Body of pancreas (tissue), 4 donors: ENCODE measurements at regions not wholly inside any gene's neighbourhood (a gene's known extent, or its start where the extent isn't known, plus 50 kb on each side); places are given as distances from the start of the nearest gene placed in this dataset.

Experiments used
- ATAC-seq: fragments of 150-250 bp; one replicate; pipeline ENCODE4 v1.9.1; 2016
- DNase-seq, 4 donors: peaks; one replicate each; pipeline ENCODE4 v3.0.0-alpha.2; 2019
- H3K27ac ChIP-seq, 4 donors: fragments of 200-600 bp; sonication (generic); 1 replicate in 3 of 4; 2 replicates in 1 of 4; pipeline versions ENCODE4 v1.5.1 to v1.6.1; 2016 to 2019; ENCODE audit warnings: mild to moderate bottlenecking in 1 of 4, mixed read lengths in 1 of 4, moderate library complexity in 1 of 4
- H3K27me3 ChIP-seq, 2 donors: fragments of 200-600 bp; sonication (generic); one replicate each; pipeline ENCODE4 v1.6.0; 2016; ENCODE audit warnings: mild to moderate bottlenecking in 1 of 2
- H3K36me3 ChIP-seq, 2 donors: fragments of 200-600 bp; sonication (generic); replicated peaks in 1 of 2; 2 replicates each; pipeline ENCODE4 v1.5.1; 2016; ENCODE audit warnings: low read depth in 2 of 2; ENCODE audit not compliant: insufficient read depth in 1 of 2
- H3K4me1 ChIP-seq: fragments of 200-600 bp; sonication (generic); one replicate; pipeline ENCODE4 v1.6.0; 2016
- H3K4me3 ChIP-seq, 2 donors: fragments of 200-600 bp; sonication (generic); 1 replicate in 1 of 2; 2 replicates in 1 of 2; pipeline ENCODE4 v1.5.1; 2016 to 2019
- H3K9me3 ChIP-seq, 3 donors: fragments of 200-600 bp; sonication (generic); 1 replicate in 2 of 3; 2 replicates in 1 of 3; pipeline ENCODE4 v1.5.1; 2016
- POLR2A ChIP-seq, 3 donors: fragments of 450-650 bp; IDR thresholded peaks; one replicate each; pipeline ENCODE4 v1.6.1; 2016; ENCODE audit warnings: antibody characterized with exemption in 3 of 3, mild to moderate bottlenecking in 2 of 3
- WGBS, 2 donors: methylation state at CpG; one replicate each; pipeline ENCODE4 v1.1.5; 2017; 5-methylcytosine and 5-hydroxymethylcytosine counted together
- intact Hi-C: fragments of 100-400 bp; cut with DNase I; formaldehyde crosslinking; loops from one replicate; pipeline ENCODE4 v1.15.1; 2023
- TF ChIP-seq, protein P1 (sequence below), 7 experiments: fragments of 450-650 bp in 4 of 7; fragments of 200-600 bp in 3 of 7; sonication (generic) in 3 of 7; IDR thresholded peaks; one replicate each; pipeline ENCODE4 v1.5.1; 2016 to 2019; ENCODE audit warnings: antibody characterized with exemption in 7 of 7

DNA sequence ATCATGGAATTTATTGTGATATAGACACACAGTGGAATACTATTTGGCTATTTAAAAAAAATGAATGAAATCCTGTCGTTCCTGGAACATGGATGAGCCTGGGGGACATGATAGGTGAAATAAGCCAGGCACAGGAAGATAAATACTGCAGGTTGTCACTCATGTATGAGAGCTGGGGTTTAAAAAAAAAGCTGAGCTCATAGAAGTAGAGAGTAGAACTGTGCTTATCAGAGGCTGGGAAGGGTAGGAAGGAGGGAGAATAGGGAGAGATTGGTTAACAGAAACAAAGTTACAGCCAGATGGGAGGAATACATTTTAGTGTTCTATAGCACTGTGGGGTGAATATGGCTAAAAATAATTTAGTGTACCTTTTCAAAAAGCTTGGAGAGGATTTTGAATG, 200.6 kb upstream of the NR4A3 start:
- WGBS, 2 donors = 47 to 57% methylated on average over 1 of the region's 1 CpG
- intact Hi-C loops = no loop called here

DNA sequence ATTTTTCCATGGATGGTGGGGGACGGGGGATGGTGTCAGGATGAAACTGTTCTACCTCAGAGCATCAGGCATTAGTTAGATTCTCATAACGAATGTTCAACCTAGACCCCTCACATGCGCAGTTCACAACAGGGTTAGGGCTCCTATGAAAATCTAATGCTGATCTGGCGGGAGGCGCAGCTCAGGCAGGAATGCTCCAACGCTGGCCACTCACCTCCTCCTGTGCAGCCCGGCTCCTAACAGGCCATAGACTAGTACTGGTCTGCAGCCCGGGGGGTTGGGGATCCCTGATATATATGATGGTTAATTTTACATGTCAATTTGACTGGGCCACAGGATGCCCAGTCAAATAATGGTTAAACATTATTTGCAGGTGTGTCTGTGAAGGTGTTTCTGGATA, 199.0 kb upstream of the NR4A3 start:
- no peaks in the 10 kb centered on the region for H3K36me3 ChIP-seq
- TF ChIP-seq, protein P1, sequence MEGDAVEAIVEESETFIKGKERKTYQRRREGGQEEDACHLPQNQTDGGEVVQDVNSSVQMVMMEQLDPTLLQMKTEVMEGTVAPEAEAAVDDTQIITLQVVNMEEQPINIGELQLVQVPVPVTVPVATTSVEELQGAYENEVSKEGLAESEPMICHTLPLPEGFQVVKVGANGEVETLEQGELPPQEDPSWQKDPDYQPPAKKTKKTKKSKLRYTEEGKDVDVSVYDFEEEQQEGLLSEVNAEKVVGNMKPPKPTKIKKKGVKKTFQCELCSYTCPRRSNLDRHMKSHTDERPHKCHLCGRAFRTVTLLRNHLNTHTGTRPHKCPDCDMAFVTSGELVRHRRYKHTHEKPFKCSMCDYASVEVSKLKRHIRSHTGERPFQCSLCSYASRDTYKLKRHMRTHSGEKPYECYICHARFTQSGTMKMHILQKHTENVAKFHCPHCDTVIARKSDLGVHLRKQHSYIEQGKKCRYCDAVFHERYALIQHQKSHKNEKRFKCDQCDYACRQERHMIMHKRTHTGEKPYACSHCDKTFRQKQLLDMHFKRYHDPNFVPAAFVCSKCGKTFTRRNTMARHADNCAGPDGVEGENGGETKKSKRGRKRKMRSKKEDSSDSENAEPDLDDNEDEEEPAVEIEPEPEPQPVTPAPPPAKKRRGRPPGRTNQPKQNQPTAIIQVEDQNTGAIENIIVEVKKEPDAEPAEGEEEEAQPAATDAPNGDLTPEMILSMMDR (IDR thresholded peaks at IDR 0.05) = no peak
- TF ChIP-seq POLR2A (IDR thresholded peaks at IDR 0.05) = no peak
- no peaks in the 10 kb centered on the region for H3K9me3 ChIP-seq
- H3K4me1 ChIP-seq = no peaks in the 10 kb centered on the region
- intact Hi-C loops = no loop called here
- no peak overlapping the region for H3K4me3 ChIP-seq
- 79 to 91% methylated on average over 8 of the region's 8 CpGs for WGBS, 2 donors
- ATAC-seq (no peak), DNase-seq (no peak)
- no peaks in the 10 kb centered on the region for H3K27me3 ChIP-seq
- H3K27ac ChIP-seq = no peak overlapping the region

More for the DNA sequence above, 200.6 kb upstream of the NR4A3 start:
- H3K9me3 ChIP-seq = no peaks in the 10 kb centered on the region
- TF ChIP-seq, protein P1 (IDR thresholded peaks at IDR 0.05) = no peak
- no peak for TF ChIP-seq POLR2A (IDR thresholded peaks at IDR 0.05)
- ATAC-seq = no peak
- no peaks in the 10 kb centered on the region for H3K27me3 ChIP-seq
- H3K36me3 ChIP-seq = no peaks in the 10 kb centered on the region
- DNase-seq = no peak
- no peak overlapping the region for H3K4me3 ChIP-seq
- H3K27ac ChIP-seq = no peak overlapping the region
- H3K4me1 ChIP-seq = no peaks in the 10 kb centered on the region

DNA sequence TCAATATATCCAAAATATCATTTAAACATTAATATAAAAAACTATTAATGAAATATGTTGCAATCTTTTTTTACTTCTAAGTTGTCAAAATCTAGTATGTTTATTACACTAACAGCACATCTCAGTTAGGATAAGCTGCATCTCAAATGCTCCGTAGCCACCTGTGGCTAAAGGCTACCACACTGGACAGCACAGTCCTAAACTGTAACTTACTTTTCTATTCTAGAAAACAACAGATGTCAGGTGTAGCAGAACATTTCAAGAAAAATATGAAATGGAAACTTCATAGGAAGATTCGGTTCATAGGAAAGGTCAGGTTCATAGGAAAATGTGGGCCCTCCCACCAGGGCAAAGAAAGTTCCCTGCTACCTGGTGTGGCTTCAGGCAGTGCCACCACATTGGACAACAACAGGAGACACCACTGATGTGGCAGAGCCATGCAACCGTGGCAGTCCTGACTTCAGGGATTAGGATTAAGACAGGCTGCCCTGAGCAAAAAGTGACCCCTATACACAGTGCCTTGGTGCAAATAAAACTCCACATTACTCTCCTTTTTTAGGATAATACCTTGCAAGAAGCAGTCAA, 197.8 kb upstream of the NR4A3 start:
- intact Hi-C loops = no loop called here
- no peaks in the 10 kb centered on the region for H3K9me3 ChIP-seq

DNA sequence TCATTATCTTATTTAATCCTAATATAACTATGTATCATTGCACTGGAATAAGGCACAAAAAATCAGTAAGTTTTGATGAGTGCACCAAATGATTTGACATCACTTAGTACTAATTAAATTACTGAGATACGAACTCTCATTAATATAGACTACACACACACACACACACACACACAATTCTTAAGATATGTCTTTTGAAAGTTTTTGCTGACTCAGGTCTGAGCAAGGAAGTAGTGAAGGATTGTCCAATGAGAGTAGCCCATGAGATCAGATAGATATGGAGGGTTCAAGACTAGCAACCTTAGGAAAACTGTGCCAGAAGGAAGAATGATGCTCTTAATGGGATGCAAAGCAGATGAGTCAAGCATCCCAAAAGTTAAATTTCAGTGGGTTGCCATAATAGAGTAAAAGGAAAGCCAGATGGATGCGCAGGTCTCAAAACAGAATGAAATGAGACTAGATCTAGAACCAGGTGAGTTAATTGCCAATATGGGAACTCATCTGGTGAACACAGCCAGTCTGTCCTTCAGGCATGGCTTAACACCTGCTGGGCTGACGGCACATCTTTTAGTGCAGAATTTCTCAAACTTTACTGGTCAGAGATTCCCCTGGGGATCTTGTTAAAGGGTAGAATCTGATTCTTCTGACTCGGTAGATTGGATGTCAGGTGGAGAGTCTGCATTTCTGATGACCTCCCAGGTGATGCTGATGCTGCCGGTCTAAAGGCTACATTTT, 197.0 kb upstream of the NR4A3 start:
- intact Hi-C loops = no loop called here
- 90 to 94% methylated on average over 5 of the region's 5 CpGs for WGBS, 2 donors
- H3K27me3 ChIP-seq = no peaks in the 10 kb centered on the region
- no peaks in the 10 kb centered on the region for H3K9me3 ChIP-seq
- no peaks in the 10 kb centered on the region for H3K36me3 ChIP-seq
- ATAC-seq (no peak), DNase-seq (no peak)
- H3K4me3 ChIP-seq = no peak overlapping the region
- H3K4me1 ChIP-seq = no peaks in the 10 kb centered on the region
- no peak for TF ChIP-seq POLR2A (IDR thresholded peaks at IDR 0.05)
- no peak overlapping the region for H3K27ac ChIP-seq

More for the DNA sequence above, 197.8 kb upstream of the NR4A3 start:
- H3K36me3 ChIP-seq = no peaks in the 10 kb centered on the region
- H3K27me3 ChIP-seq = no peaks in the 10 kb centered on the region
- no peak overlapping the region for H3K4me3 ChIP-seq
- WGBS, 2 donors = 69 to 79% methylated on average over 3 of the region's 3 CpGs
- TF ChIP-seq, protein P1 (IDR thresholded peaks at IDR 0.05) = no peak
- TF ChIP-seq POLR2A (IDR thresholded peaks at IDR 0.05) = no peak
- no peak overlapping the region for H3K27ac ChIP-seq
- DNase-seq = no peak
- H3K4me1 ChIP-seq = no peaks in the 10 kb centered on the region
- no peak for ATAC-seq

DNA sequence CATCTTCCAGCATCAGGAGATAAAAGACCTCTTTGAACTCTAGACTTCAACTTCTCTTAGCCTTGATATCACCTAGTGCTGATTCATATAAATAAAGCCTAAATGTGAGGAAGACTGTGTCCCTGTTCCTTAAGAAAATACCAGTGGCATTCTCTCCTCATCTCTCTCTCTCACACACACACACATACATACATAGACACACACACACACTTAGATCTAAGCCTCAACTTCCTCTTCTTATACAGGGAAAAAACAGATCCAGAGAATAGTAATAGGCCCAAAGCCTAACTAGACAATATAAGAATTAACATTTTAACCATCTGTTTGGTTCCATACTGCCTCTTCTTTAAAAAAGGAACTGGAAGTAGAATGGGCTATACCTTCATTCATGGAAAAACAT, 195.3 kb upstream of the NR4A3 start:
- Histone ChIP-seq H3K4me3 (no peak overlapping the region), H3K36me3 (no peaks in the 10 kb centered on the region), H3K27ac (no peak overlapping the region), H3K9me3 (no peaks in the 10 kb centered on the region), H3K4me1 (no peaks in the 10 kb centered on the region), H3K27me3 (no peaks in the 10 kb centered on the region)
- intact Hi-C loops = no loop called here
- DNase-seq = no peak
- no peak for ATAC-seq
- TF ChIP-seq, protein P1 (IDR thresholded peaks at IDR 0.05) = no peak
- TF ChIP-seq POLR2A (IDR thresholded peaks at IDR 0.05) = no peak
